ENCODE measurements at regions not wholly inside any gene's neighbourhood (a gene's known extent, or its start where the extent isn't known, plus 50 kb on each side); places are given as distances from the start of the nearest gene placed in this dataset.

GRCh38 chr20:52752023-52752422, 220.1 kb upstream of the TSHZ2 start:
- no peaks in the 10 kb centered on the region for H3K9me3 ChIP-seq
- WGBS, 2 donors = 83% methylated on average over 5 of the region's 5 CpGs
- no peak for TF ChIP-seq EP300 (IDR thresholded peaks at IDR 0.05)
- TF ChIP-seq CTCF (IDR thresholded peaks at IDR 0.05) = no peak
- no peak for TF ChIP-seq POLR2AphosphoS5 (IDR thresholded peaks at IDR 0.05)
- no peak for TF ChIP-seq POLR2A (IDR thresholded peaks at IDR 0.05)
- no peak for DNase-seq
- H3K4me3 ChIP-seq = no peak overlapping the region
- peaks cover 0 to 8% (median 0%) of the 10 kb centered on the region in 4 donors for H3K4me1 ChIP-seq
- H3K27ac ChIP-seq = no peak overlapping the region
- intact Hi-C loops (cut with DNase I) = no loop called here
- no peaks in the 10 kb centered on the region for H3K36me3 ChIP-seq
- no peaks in the 10 kb centered on the region for H3K27me3 ChIP-seq

GRCh38 chr20:52751571-52751970, 220.6 kb upstream of the TSHZ2 start:
- intact Hi-C loops (cut with DNase I) = no loop called here
- TF ChIP-seq POLR2AphosphoS5 (IDR thresholded peaks at IDR 0.05) (no peak), CTCF (IDR thresholded peaks at IDR 0.05) (no peak), EP300 (IDR thresholded peaks at IDR 0.05) (no peak), POLR2A (IDR thresholded peaks at IDR 0.05) (no peak)
- 78 to 85% methylated on average over 3 of the region's 3 CpGs for WGBS, 2 donors

GRCh38 chr20:52749938-52750337, 222.2 kb upstream of the TSHZ2 start:
- Histone ChIP-seq H3K36me3 (no peaks in the 10 kb centered on the region), H3K27ac (no peak overlapping the region), H3K4me3 (no peak overlapping the region), H3K9me3 (no peaks in the 10 kb centered on the region), H3K4me1 (peaks cover 0 to 8% (median 0%) of the 10 kb centered on the region in 4 donors), H3K27me3 (no peaks in the 10 kb centered on the region)
- intact Hi-C loops (cut with DNase I) = no loop called here
- no peak for DNase-seq
- no peak for TF ChIP-seq POLR2A (IDR thresholded peaks at IDR 0.05)
- no peak for TF ChIP-seq CTCF (IDR thresholded peaks at IDR 0.05)
- TF ChIP-seq POLR2AphosphoS5 (IDR thresholded peaks at IDR 0.05) = no peak
- TF ChIP-seq EP300 (IDR thresholded peaks at IDR 0.05) = no peak
- WGBS, 2 donors = 78 to 85% methylated on average over 5 of the region's 5 CpGs

More at GRCh38 chr20:52751571-52751970, 220.6 kb upstream of the TSHZ2 start:
- no peaks in the 10 kb centered on the region for H3K27me3 ChIP-seq
- no peak overlapping the region for H3K27ac ChIP-seq
- no peak overlapping the region for H3K4me3 ChIP-seq
- DNase-seq = no peak
- no peaks in the 10 kb centered on the region for H3K9me3 ChIP-seq
- no peaks in the 10 kb centered on the region for H3K36me3 ChIP-seq
- peaks cover 0 to 8% (median 0%) of the 10 kb centered on the region in 4 donors for H3K4me1 ChIP-seq

- TF ChIP-seq POLR2AphosphoS5 (IDR thresholded peaks at IDR 0.05) (no peak), EP300 (IDR thresholded peaks at IDR 0.05) (no peak), POLR2A (IDR thresholded peaks at IDR 0.05) (no peak), CTCF (IDR thresholded peaks at IDR 0.05) (no peak)
- 81 to 91% methylated on average over 1 of the region's 1 CpG for WGBS, 2 donors
- Histone ChIP-seq H3K27me3 (no peaks in the 10 kb centered on the region), H3K4me1 (peaks cover 0 to 8% (median 0%) of the 10 kb centered on the region in 4 donors), H3K27ac (peak overlapping the region in 3 of 4 donors; percentile 15 to 55 (median 41)), H3K4me3 (no peak overlapping the region), H3K9me3 (no peaks in the 10 kb centered on the region), H3K36me3 (no peaks in the 10 kb centered on the region)
- DNase-seq = no peak
- intact Hi-C loops (cut with DNase I) = no loop called here
These were observed 223.2 kb upstream of the TSHZ2 start for GRCh38 chr20:52748990-52749389.

- whole genome bisulfite sequencing, 2 donors = 74 to 76% methylated on average over 12 of the region's 12 CpGs
- intact Hi-C loops (cut with DNase I) = no loop called here
- no peaks in the 10 kb centered on the region for H3K36me3 ChIP-seq
- TF ChIP-seq POLR2AphosphoS5 (IDR thresholded peaks at IDR 0.05) (peak in 3 of 4 donors; percentile 24 to 54 (median 25)), CTCF (IDR thresholded peaks at IDR 0.05) (no peak)
- peaks cover 0 to 8% (median 0%) of the 10 kb centered on the region in 4 donors for H3K4me1 ChIP-seq
- peak; percentile 69 for DNase-seq
- no peak overlapping the region for H3K4me3 ChIP-seq
- no peaks in the 10 kb centered on the region for H3K27me3 ChIP-seq
- peak overlapping the region; percentile 9 to 55 (median 30) for H3K27ac ChIP-seq
- no peaks in the 10 kb centered on the region for H3K9me3 ChIP-seq
These were observed 223.7 kb upstream of the TSHZ2 start for GRCh38 chr20:52748285-52748932.
